Activated naive CD4-positive, alpha-beta T cell treated with anti-CD3 and anti-CD28 coated beads for 36 hours (primary cell): ENCODE measurements at regions not wholly inside any gene's neighbourhood (a gene's known extent, or its start where the extent isn't known, plus 50 kb on each side); places are given as distances from the start of the nearest gene placed in this dataset.

ENCODE experiments used
- CTCF ChIA-PET: fragments of 350-600 bp; sonication (Branson Sonifier 250); formaldehyde crosslinking; loops from one replicate; lab custom pipeline; 2021; ENCODE audit warnings: antibody characterized with exemption; lab: Charles Lee
- DNase-seq: peaks from one replicate; pipeline ENCODE4 v3.0.0-alpha.2; 2020
- H3K27ac Mint-ChIP-seq: one replicate; pipeline ENCODE4 v1.8.0; 2021; ENCODE audit warnings: mild to moderate bottlenecking, mixed read lengths
- H3K27me3 Mint-ChIP-seq: one replicate; pipeline ENCODE4 v1.8.0; 2021; ENCODE audit warnings: low read depth, mixed read lengths
- H3K36me3 Mint-ChIP-seq: one replicate; pipeline ENCODE4 v1.8.0; 2021; ENCODE audit warnings: low read depth, mixed read lengths
- H3K4me1 Mint-ChIP-seq: one replicate; pipeline ENCODE4 v1.8.0; 2021; ENCODE audit warnings: low read depth, mixed read lengths
- H3K4me3 Mint-ChIP-seq: one replicate; pipeline ENCODE4 v1.8.0; 2021; ENCODE audit warnings: mild to moderate bottlenecking, moderate library complexity, mixed read lengths
- H3K9me3 Mint-ChIP-seq: one replicate; pipeline ENCODE4 v1.8.0; 2021; ENCODE audit warnings: mixed read lengths
- intact Hi-C: fragments of 100-400 bp; cut with micrococcal nuclease; formaldehyde crosslinking; loops from one replicate; pipeline ENCODE4 v1.15.1; 2023

- Mint-ChIP-seq H3K4me3 (no peak overlapping the region), H3K27ac (no peak overlapping the region), H3K4me1 (no peaks in the 10 kb centered on the region), H3K9me3 (no peaks in the 10 kb centered on the region), H3K36me3 (no peaks in the 10 kb centered on the region), H3K27me3 (peaks cover 3% of the 10 kb centered on the region)
- DNase-seq, result no peak
- intact Hi-C loops, result no loop called here
- CTCF ChIA-PET, result no interaction called here
Observed at GRCh38 chr7:84647797-84648757, 453.5 kb upstream of the SEMA3A start.

- no peaks in the 10 kb centered on the region for H3K4me1 Mint-ChIP-seq
- peaks cover 2% of the 10 kb centered on the region for H3K27me3 Mint-ChIP-seq
- CTCF ChIA-PET, result no interaction called here
- no peaks in the 10 kb centered on the region for H3K9me3 Mint-ChIP-seq
- no peaks in the 10 kb centered on the region for H3K36me3 Mint-ChIP-seq
- no peak for DNase-seq
- no peak overlapping the region for H3K27ac Mint-ChIP-seq
- intact Hi-C loops, result no loop called here
- H3K4me3 Mint-ChIP-seq, result no peak overlapping the region
Observed at GRCh38 chr7:84642611-84643010, 448.0 kb upstream of the SEMA3A start.

- Mint-ChIP-seq H3K9me3 (no peaks in the 10 kb centered on the region), H3K36me3 (no peaks in the 10 kb centered on the region), H3K27ac (no peak overlapping the region), H3K4me3 (no peak overlapping the region), H3K27me3 (no peaks in the 10 kb centered on the region), H3K4me1 (no peaks in the 10 kb centered on the region)
- intact Hi-C loops, result no loop called here
- no peak for DNase-seq
- CTCF ChIA-PET, result no interaction called here
Observed at GRCh38 chr7:84640637-84641036, 446.0 kb upstream of the SEMA3A start.

GRCh38 chr7:84638339-84638697 lies 443.7 kb upstream of the SEMA3A start:
- CTCF ChIA-PET, result interaction anchor here (0.6 kb wide), 1 partner anchor 437 kb away, joined by 4 read pairs; no protein-coding TSS in a partner anchor
- H3K27ac Mint-ChIP-seq, result no peak overlapping the region
- intact Hi-C loops, result no loop called here

GRCh38 chr7:84637568-84638338 lies 443.2 kb upstream of the SEMA3A start:
- no peaks in the 10 kb centered on the region for H3K27me3 Mint-ChIP-seq
- H3K4me1 Mint-ChIP-seq, result no peaks in the 10 kb centered on the region
- no peak for DNase-seq
- peaks cover 4% of the 10 kb centered on the region for H3K9me3 Mint-ChIP-seq
- CTCF ChIA-PET, result interaction anchor here (0.6 kb wide), 1 partner anchor 437 kb away, joined by 4 read pairs; no protein-coding TSS in a partner anchor
- intact Hi-C loops, result no loop called here
- no peaks in the 10 kb centered on the region for H3K36me3 Mint-ChIP-seq
- no peak overlapping the region for H3K27ac Mint-ChIP-seq
- H3K4me3 Mint-ChIP-seq, result no peak overlapping the region

More at GRCh38 chr7:84638339-84638697, 443.7 kb upstream of the SEMA3A start:
- Mint-ChIP-seq H3K27me3 (no peaks in the 10 kb centered on the region), H3K4me1 (no peaks in the 10 kb centered on the region), H3K36me3 (no peaks in the 10 kb centered on the region), H3K9me3 (peaks cover 2% of the 10 kb centered on the region), H3K4me3 (no peak overlapping the region)
- no peak for DNase-seq

- H3K27ac Mint-ChIP-seq, result no peak overlapping the region
- intact Hi-C loops, result no loop called here
- no peaks in the 10 kb centered on the region for H3K4me1 Mint-ChIP-seq
- CTCF ChIA-PET, result no interaction called here
- DNase-seq, result no peak
- no peaks in the 10 kb centered on the region for H3K36me3 Mint-ChIP-seq
- peaks cover 4% of the 10 kb centered on the region for H3K9me3 Mint-ChIP-seq
- no peaks in the 10 kb centered on the region for H3K27me3 Mint-ChIP-seq
- H3K4me3 Mint-ChIP-seq, result no peak overlapping the region
Observed at GRCh38 chr7:84631913-84632312, 437.3 kb upstream of the SEMA3A start.

GRCh38 chr7:84629640-84630318 lies 435.2 kb upstream of the SEMA3A start:
- H3K27ac Mint-ChIP-seq, result no peak overlapping the region
- H3K4me1 Mint-ChIP-seq, result no peaks in the 10 kb centered on the region
- H3K9me3 Mint-ChIP-seq, result peaks cover 4% of the 10 kb centered on the region
- no peak overlapping the region for H3K4me3 Mint-ChIP-seq
- H3K36me3 Mint-ChIP-seq, result no peaks in the 10 kb centered on the region
- no peaks in the 10 kb centered on the region for H3K27me3 Mint-ChIP-seq
- CTCF ChIA-PET, result no interaction called here
- no peak for DNase-seq
- intact Hi-C loops, result no loop called here

- Mint-ChIP-seq H3K27ac (no peak overlapping the region), H3K4me3 (no peak overlapping the region), H3K9me3 (peaks cover 4% of the 10 kb centered on the region), H3K27me3 (no peaks in the 10 kb centered on the region), H3K36me3 (no peaks in the 10 kb centered on the region), H3K4me1 (no peaks in the 10 kb centered on the region)
- CTCF ChIA-PET, result no interaction called here
- intact Hi-C loops, result no loop called here
- no peak for DNase-seq
Observed at GRCh38 chr7:84629216-84629615, 434.6 kb upstream of the SEMA3A start.

GRCh38 chr7:84627250-84627649 lies 432.7 kb upstream of the SEMA3A start:
- intact Hi-C loops, result no loop called here
- Mint-ChIP-seq H3K27ac (no peak overlapping the region), H3K9me3 (no peaks in the 10 kb centered on the region), H3K36me3 (no peaks in the 10 kb centered on the region), H3K4me3 (no peak overlapping the region), H3K27me3 (no peaks in the 10 kb centered on the region), H3K4me1 (no peaks in the 10 kb centered on the region)
- no peak for DNase-seq
- CTCF ChIA-PET, result no interaction called here

GRCh38 chr7:84624927-84625326 lies 430.3 kb upstream of the SEMA3A start:
- CTCF ChIA-PET, result interaction anchor here (0.7 kb wide), 1 partner anchor 14 kb away, joined by 3 read pairs; no protein-coding TSS in a partner anchor
- no peak for DNase-seq
- H3K36me3 Mint-ChIP-seq, result no peaks in the 10 kb centered on the region
- H3K4me3 Mint-ChIP-seq, result no peak overlapping the region
- intact Hi-C loops, result no loop called here
- no peaks in the 10 kb centered on the region for H3K27me3 Mint-ChIP-seq
- no peak overlapping the region for H3K27ac Mint-ChIP-seq
- H3K4me1 Mint-ChIP-seq, result no peaks in the 10 kb centered on the region
- no peaks in the 10 kb centered on the region for H3K9me3 Mint-ChIP-seq

- Mint-ChIP-seq H3K27ac (no peak overlapping the region), H3K4me3 (no peak overlapping the region), H3K4me1 (no peaks in the 10 kb centered on the region), H3K36me3 (no peaks in the 10 kb centered on the region), H3K27me3 (no peaks in the 10 kb centered on the region), H3K9me3 (no peaks in the 10 kb centered on the region)
- CTCF ChIA-PET, result interaction anchor here (0.7 kb wide), 1 partner anchor 14 kb away, joined by 3 read pairs; no protein-coding TSS in a partner anchor
- no peak for DNase-seq
- intact Hi-C loops, result no loop called here
Observed at GRCh38 chr7:84624527-84624926, 429.9 kb upstream of the SEMA3A start.
